ENCODE measurements at regions not wholly inside any gene's neighbourhood (a gene's known extent, or its start where the extent isn't known, plus 50 kb on each side); places are given as distances from the start of the nearest gene placed in this dataset.
"Not testable (repeated sequence)": the region's sequence is repeated elsewhere in the genome, so short reads cannot be mapped to it uniquely, and the experiment has no call there.

DNA sequence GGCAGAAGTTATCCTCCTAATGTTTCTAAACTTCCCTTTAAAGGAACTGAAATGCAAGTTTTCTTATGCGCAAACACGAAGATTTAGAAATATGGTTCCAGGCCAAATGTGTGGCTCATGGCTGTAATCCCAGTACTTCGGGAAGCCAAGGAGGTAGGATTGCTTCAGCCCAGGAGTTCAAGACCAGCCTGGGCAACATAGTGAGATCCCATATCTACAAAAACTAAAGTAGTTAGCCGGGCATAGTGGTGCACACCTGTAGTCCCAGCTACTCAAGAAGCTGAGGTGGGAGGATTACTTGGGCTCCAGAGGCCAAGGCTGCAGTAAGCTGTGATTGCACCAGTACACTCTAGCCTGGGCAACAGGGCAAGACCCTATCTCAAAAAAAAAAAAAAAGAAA lies 95.8 kb upstream of the SCAF8 start:
- DNase-seq (ENCODE audit: low spot score), result no peak

DNA sequence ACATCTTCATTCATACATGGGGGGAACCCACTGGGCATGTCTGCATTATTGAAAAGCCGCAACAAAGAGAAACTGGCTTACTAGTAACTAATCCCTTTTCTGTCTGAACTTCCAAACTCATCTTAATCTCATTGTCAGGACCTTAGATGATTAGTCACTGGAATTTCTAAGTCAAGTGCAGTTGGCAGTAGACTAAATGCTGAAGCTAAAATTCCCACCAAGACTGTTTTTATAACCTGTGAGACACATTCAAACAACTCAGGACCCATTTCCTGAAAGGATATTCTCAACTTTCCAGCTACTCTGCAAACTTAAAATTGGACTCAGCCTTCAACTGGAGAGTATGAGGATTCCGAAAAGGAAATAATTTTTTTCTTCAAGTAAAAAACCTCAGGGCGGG lies 94.8 kb upstream of the SCAF8 start:
- no peak for DNase-seq (ENCODE audit: low spot score)

DNA sequence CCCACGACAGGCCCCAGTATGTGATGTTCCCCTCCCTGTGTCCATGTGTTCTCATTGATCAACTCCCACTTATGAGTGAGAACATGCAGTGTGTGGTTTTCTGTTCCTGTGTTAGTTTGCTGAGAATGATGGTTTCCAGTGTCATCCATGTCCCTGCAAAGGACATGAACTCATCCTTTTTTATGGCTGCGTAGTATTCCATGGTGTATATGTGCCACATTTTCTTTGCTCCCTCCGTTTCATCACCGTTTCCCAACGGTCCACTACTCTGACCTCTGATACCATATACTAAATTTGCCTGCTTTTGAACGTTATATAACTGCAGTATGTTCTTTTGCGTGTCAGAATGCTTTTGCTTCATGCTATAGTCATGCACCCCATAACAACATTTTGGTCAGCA lies 94.0 kb upstream of the SCAF8 start:
- DNase-seq (ENCODE audit: low spot score), result not testable (repeated sequence)

DNA sequence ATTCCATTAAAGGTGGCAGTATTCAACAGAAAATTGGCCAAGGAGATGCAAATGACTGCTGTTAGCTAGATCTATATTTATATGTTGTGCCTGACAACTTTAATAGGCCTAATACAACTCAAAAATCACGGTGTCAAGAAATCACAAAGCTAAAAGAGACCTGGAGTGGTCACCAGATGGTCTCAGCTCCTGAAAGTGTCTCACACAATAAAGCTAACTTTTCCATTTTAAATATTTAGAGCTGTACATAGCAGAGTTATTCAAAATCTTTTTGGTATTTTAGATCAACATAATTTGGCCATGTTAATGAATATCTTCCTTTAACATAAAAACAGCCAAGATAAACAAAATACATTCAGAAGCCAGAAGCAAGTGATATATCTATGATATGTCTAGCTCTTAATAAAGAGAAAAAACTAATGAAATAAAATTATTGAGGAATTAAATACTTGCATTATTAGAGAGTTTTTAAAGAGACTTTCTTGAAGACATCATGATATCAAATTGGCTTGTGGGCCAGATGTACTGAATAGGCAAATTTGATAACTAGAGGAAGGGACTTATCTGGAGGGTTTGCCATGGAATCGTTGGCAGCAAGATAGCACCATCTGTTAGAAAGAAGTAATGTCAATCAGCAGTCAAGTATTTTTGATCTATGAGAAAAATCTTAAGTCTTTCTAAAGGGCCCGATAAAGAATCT lies 84.9 kb upstream of the SCAF8 start:
- no peak for DNase-seq (ENCODE audit: low spot score)

DNA sequence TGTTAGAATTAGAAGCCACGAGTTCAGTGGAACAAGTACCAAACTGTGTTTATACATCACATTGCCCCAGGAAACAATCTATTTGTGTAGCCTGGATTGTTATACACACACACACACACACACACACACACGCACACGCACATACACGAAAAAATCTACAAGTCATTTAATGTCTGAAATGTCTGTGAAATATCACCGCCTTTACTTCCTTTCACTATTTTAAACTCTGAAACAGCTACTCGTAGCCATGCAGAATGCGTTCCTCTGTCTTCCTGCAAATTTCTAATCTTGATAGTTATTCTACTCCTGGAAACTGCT lies 84.4 kb upstream of the SCAF8 start:
- no peak for DNase-seq (ENCODE audit: low spot score)

DNA sequence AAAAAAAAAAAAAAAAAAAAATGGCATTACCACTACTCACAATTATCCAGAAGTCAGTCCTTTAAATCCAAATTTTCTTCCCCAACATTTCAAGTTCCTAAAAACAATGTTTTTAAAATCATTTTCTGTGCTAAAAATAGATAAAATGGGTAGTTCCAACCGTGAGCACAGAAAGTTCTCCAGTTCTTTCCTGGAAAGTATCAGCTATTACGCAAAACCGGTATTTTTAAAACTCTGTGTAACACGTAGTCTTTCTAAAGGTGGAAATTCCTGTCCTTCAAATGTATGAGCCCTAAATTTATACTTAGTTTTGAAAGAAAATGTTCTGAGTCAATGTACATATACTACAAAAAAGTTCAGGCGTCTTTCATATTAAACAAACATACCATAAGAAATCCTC lies 83.5 kb upstream of the SCAF8 start:
- DNase-seq (ENCODE audit: low spot score), result no peak

DNA sequence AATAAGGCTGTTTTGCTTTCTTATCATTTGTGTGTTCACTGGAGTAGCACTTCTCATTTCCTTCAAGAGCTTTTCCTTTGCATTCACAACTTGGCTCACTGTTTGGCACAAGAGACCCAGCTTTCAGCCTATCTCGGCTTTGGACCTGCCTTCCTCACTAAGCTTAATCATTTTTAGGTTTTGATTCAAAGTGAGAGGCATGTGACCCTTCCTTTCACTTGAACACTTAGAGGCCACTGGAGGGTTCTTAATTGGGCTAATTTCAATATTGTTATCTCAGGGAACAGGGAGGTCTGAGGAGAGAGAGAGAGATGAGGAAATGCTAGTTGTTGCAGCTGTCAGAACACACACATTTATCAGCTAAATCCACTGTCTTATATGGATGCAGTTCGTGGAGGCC lies 82.9 kb upstream of the SCAF8 start:
- DNase-seq (ENCODE audit: low spot score), result no peak

DNA sequence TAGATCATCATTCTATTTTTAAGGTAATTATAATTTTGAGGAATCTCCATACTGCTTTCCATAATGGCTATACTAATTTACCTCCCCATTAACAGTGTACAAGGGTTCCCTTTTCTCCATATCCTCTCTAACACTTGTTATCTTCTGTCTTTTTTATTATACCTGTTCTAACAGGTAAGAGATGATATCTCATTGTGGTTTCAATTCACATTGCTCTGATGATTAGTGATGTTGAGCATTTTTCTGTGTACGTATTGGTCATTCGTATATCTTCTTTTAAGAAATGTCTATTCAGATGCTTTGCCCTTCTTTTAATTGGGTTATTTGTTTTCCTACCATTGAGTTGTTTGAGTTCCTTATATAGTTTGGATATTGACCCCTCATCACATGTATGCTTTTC lies 81.6 kb upstream of the SCAF8 start:
- DNase-seq (ENCODE audit: low spot score), result no peak

DNA sequence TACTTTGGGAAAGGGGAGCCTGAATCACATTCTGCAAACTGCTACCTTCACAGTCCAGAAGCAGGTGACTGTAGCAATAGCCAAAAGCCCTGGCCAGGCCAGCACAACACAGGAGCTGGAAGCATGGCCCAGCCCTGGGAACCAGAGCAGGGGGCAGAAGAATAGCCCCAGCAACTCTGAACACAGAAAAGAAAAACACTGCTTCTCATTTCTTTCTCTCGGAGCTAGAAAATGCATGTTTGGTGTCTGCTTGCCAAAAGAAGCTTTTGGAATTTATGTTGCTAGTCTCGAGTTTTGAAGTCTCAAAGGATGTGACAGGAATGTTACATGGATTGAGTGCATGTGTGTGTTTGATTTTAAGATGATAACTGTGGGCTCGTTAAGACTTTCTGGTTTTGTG lies 79.8 kb upstream of the SCAF8 start:
- peak; percentile 28 for DNase-seq (ENCODE audit: low spot score)

DNA sequence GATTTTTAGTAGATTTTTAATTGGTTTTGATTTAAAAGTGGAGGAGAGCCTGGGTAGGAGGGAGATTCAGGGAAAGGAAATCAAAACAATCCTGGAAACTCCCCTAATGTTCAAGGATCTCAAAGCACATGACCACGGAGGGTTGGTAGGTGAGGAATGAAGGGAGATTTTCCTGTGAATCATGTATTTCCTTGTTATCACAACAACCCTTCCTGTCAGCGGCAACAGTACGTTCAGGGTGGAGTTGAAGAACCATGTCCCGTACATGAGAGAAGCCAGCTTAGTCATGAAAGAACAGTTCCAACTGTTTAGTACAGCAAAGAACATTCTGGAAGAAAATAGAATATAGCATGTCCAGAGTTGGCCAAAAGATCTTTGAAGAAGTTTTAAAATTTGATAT lies 79.4 kb upstream of the SCAF8 start:
- peak; percentile 68 for DNase-seq (ENCODE audit: low spot score)

DNA sequence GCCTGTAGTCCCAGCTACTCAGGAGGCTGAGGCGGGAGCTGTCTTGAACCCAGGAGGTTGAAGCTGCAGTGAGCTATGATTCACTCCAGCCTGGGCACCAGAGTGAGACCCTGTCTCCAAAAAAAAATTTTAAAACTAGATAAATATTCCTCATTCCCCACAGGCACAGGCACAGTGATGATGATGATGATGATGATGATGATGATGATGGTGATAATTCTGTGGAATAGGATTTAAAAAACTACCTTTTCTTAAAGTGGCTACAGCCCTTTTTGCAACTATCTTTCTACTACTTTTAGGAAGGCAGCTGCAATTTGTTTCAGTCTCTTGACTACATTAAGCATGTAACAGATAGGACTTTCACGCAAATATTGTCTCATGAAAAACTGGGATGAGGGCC lies 76.6 kb upstream of the SCAF8 start:
- DNase-seq (ENCODE audit: low spot score), result no peak

DNA sequence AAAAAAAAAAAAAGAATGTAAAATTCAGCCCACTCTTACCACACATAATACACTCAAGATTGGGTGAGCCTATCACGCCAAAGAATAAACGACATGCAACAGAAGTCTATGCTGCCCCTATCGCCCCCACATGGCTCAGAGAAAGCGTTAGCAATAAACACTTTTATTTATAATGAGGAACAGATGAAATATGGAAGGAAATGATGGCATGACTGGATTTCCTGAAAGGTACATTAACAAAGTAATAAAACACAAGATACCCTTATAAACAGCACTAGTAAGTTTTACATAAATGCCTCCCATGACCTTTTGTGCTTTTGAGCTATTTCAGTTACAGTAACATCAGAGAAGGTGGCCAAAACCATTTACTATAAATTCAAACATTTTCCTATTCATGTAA lies 71.4 kb upstream of the SCAF8 start:
- no peak for DNase-seq (ENCODE audit: low spot score)

DNA sequence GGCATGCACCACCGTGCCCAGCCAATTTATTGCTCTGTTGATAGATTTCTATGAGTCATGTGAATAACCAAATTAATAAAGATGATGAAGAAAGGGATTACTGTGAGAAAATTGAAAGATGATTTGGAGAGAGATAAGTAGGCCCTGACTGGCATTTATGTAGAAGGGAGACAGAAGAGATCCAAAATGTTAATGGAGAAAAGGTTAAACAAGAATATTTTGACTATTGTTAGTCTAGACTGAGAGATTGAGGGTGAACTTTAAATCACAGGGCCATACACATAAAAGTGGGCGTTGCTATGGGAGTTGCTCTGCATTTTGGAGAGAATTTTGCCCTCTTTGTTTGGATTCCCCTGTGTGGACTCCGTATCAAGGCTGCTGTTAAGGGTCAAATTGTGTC lies 68.9 kb upstream of the SCAF8 start:
- DNase-seq (ENCODE audit: low spot score), result no peak

DNA sequence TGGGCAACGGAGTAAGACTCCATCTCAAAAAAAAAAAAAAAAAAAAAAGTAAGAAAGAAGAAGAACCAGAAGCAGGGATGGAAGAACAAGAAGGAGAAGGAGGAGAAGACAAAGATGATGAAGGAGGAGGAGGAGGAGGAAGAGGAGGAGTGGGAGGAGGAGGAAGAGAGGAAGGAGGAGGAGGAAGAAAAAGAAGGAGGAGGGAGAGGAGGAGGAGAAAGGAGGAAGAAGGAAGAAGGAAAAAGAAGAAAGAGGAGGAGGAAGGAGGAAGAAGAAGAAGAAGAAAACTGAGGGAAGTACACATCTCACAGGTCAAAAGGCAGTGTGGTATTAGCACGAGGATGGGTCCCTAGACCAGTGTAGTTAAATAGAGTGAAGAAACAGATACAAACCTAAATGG lies 65.1 kb upstream of the SCAF8 start:
- no peak for DNase-seq (ENCODE audit: low spot score)

DNA sequence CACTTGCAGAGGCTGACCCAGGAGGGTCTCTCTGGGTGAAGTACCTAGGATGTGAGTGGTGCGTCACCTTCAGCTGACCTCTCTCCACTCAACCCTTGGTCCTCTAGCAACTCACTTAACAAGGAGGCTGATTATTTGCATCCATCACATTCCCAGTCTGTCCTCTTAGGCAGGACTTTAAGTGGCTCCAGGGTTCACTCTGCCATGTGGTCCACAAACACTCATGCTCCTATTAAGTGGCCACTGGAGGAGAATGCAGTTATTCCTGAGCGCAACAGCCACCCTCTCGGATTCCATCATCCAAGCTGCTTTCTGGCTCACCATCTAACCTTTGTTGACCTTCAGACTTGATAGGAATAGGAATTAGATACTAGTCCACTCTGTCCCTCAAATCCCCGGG lies 61.1 kb upstream of the SCAF8 start:
- no peak for DNase-seq (ENCODE audit: low spot score)

DNA sequence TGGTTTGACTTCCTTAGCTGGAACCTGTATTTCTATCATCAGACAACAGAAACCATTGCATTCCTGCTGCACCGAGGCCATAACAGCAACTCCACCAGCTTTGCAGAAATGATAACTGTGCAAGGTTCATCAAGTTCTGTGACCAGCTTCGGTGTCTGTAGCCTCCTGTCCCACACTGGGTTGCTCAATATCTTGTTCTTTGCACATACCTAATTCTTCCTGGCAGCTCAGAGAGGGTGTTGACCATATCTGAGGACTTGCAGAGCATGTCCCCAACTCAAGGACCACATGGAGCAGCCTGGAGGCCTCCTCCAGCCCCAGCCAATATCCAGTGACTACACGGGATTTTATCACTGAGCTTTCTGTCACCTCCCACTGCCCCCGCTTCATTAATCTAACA lies 59.3 kb upstream of the SCAF8 start:
- no peak for DNase-seq (ENCODE audit: low spot score)

DNA sequence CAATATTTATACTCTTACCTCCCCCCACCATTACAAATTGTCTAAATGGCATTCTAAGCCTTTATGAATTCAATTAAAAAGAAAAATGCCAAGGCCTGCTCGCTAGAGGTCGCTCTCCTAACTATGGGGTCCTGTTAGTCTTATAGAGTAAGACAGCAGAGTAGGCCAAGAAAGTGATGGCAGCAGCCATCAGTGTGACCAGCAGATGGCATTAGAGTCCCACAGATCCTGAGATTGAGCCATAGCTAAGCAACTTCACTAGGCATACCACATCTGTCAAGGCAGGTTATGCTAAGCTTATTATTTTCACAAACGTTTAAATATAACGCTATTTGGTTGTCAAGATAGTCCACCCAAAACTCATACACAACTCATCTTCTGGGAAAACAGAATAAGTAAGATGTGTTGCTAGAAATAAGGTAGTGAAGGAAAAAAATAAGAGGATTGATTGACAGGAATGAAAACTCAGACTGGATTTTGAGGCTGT lies 57.6 kb upstream of the SCAF8 start:
- DNase-seq (ENCODE audit: low spot score), result peak; percentile 92

DNA sequence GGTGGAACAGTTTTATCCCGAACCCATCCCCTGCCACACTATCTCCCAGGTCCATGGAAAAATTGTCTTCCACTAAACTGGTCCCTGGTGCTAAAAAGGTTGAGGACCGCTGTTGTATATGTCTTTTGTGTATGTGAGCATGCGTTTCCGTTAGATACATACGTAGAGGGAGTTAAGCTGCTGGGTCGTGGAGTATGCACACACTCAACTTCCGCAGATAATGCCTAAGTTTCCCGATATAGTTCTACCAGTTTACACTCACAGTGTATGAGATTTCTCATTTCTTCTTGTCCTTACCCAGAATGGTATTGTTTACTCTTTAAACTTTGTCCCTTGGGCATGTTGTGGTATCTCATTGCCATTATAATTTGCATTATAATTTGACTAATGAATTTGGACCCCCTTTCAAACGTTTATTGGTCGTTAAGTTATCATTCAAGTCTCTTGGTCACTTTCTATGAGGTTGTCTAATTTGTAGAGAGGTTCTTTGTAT lies 50.5 kb upstream of the SCAF8 start:
- no peak for DNase-seq (ENCODE audit: low spot score)

All from hepatic stellate cell (primary cell).